DMS153 treated with DMSO at 0.1 percent for 48 hours (cell line): ENCODE measurements at regions not wholly inside any gene's neighbourhood (a gene's known extent, or its start where the extent isn't known, plus 50 kb on each side); places are given as distances from the start of the nearest gene placed in this dataset.
A peak's percentile ranks its signal among the peaks of the same experiment; 100 is the strongest.

Experiments
- DNase-seq: peaks from one replicate; lab custom pipeline; 2025; ENCODE audit not compliant: unreplicated experiment; lab: John Stamatoyannopoulos, UW

- DNase-seq, result peak; percentile 50
These were observed 78.6 kb downstream of the ARF6 start for GRCh38 chr14:49971156-49972130.

GRCh38 chr14:49972131-49972671 is 79.3 kb downstream of the ARF6 start:
- DNase-seq, result peak; percentile 75

GRCh38 chr14:49972823-49973222 is 79.9 kb downstream of the ARF6 start:
- peak; percentile 35 for DNase-seq

GRCh38 chr14:49975276-49975675 is 82.4 kb downstream of the ARF6 start:
- no peak for DNase-seq

GRCh38 chr14:49975799-49976198 is 82.9 kb downstream of the ARF6 start:
- DNase-seq, result no peak

- DNase-seq, result no peak
These were observed 84.4 kb downstream of the ARF6 start for GRCh38 chr14:49977126-49977841.

GRCh38 chr14:49980027-49980426 is 87.1 kb downstream of the ARF6 start:
- DNase-seq, result no peak

- DNase-seq, result no peak
These were observed 89.2 kb downstream of the ARF6 start for GRCh38 chr14:49982082-49982481.

GRCh38 chr14:49982501-49982951 is 89.6 kb downstream of the ARF6 start:
- no peak for DNase-seq

- DNase-seq, result no peak
These were observed 91.5 kb downstream of the ARF6 start for GRCh38 chr14:49984424-49984823.

GRCh38 chr14:49986343-49987014 is 93.6 kb downstream of the ARF6 start:
- DNase-seq, result no peak

- no peak for DNase-seq
These were observed 95.5 kb downstream of the ARF6 start for GRCh38 chr14:49988080-49988990.

GRCh38 chr14:49989966-49990365 is 97.1 kb downstream of the ARF6 start:
- DNase-seq, result no peak

GRCh38 chr14:49991491-49991890 is 98.6 kb downstream of the ARF6 start:
- no peak for DNase-seq

GRCh38 chr14:49992036-49992435 is 99.2 kb downstream of the ARF6 start:
- no peak for DNase-seq

GRCh38 chr14:49992448-49992847 is 99.6 kb downstream of the ARF6 start:
- DNase-seq, result no peak

GRCh38 chr14:49992901-49993339 is 100.0 kb downstream of the ARF6 start:
- no peak for DNase-seq

- no peak for DNase-seq
These were observed 100.7 kb downstream of the ARF6 start for GRCh38 chr14:49993565-49993964.

GRCh38 chr14:49994951-49995561 is 102.2 kb downstream of the ARF6 start:
- no peak for DNase-seq

GRCh38 chr14:49997991-49998390 is 105.1 kb downstream of the ARF6 start:
- DNase-seq, result no peak
